ENCODE measurements at regions not wholly inside any gene's neighbourhood (a gene's known extent, or its start where the extent isn't known, plus 50 kb on each side); places are given as distances from the start of the nearest gene placed in this dataset.

DNA sequence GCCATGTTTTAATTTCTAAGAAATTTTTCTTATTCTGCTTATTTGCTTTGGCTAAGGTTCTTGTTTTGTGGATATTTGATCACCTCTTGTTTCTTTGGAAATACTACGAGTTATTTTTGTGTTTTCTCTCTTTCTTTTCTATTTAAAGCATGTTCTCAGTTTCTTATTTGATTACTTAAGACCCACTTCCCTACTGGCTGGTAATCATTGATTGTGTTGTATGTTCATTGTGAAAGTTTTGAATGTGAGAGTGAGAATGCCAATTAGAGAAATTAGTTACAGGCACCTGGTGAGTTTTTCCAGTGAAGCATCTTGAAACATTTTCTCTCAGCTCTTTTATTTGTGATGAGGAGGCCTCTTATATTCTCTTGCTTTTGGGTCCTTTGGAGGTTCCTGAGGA, 226.7 kb upstream of the MC4R start:
- H3K23ac ChIP-seq (ENCODE audit: insufficient read length, low read depth, low read length), result no peak overlapping the region
- H3K4me3 Mint-ChIP-seq, result no peak overlapping the region
- H3K9me3 ChIP-seq (ENCODE audit: control insufficient read depth, low read depth, low read length), result no peaks in the 10 kb centered on the region
- H3K79me2 ChIP-seq (ENCODE audit: insufficient read depth, low read length), result no peaks in the 10 kb centered on the region
- no peak overlapping the region for H3K4me2 ChIP-seq (ENCODE audit: insufficient read depth, insufficient read length, low read length)
- TF ChIP-seq, protein P1, sequence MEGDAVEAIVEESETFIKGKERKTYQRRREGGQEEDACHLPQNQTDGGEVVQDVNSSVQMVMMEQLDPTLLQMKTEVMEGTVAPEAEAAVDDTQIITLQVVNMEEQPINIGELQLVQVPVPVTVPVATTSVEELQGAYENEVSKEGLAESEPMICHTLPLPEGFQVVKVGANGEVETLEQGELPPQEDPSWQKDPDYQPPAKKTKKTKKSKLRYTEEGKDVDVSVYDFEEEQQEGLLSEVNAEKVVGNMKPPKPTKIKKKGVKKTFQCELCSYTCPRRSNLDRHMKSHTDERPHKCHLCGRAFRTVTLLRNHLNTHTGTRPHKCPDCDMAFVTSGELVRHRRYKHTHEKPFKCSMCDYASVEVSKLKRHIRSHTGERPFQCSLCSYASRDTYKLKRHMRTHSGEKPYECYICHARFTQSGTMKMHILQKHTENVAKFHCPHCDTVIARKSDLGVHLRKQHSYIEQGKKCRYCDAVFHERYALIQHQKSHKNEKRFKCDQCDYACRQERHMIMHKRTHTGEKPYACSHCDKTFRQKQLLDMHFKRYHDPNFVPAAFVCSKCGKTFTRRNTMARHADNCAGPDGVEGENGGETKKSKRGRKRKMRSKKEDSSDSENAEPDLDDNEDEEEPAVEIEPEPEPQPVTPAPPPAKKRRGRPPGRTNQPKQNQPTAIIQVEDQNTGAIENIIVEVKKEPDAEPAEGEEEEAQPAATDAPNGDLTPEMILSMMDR (conservative IDR thresholded peaks at IDR 0.05), result no peak
- H3K9ac ChIP-seq (ENCODE audit: extremely low read depth, insufficient read length, low read length), result no peak overlapping the region
- no peak overlapping the region for H2BK12ac ChIP-seq (ENCODE audit: insufficient read length, low read depth, low read length)
- no peaks in the 10 kb centered on the region for H4K20me1 ChIP-seq (ENCODE audit: control insufficient read depth, insufficient read depth, insufficient read length)
- H2BK15ac ChIP-seq (ENCODE audit: low read depth, low read length), result no peak overlapping the region
- no peak overlapping the region for H2AFZ ChIP-seq (ENCODE audit: low read length)
- H3K4ac ChIP-seq (ENCODE audit: low read depth, low read length), result no peak overlapping the region
- H3K56ac ChIP-seq (ENCODE audit: insufficient read length, low read depth, low read length), result no peak overlapping the region
- no peak for DNase-seq
- H3K4me1 Mint-ChIP-seq, result no peaks in the 10 kb centered on the region
- no peak overlapping the region for H2AK5ac ChIP-seq (ENCODE audit: insufficient read length, low read length)
- no peak overlapping the region for H4K8ac ChIP-seq (replicated peaks; ENCODE audit: insufficient read length, low read depth, low read length)
- H3K36me3 Mint-ChIP-seq (ENCODE audit: insufficient read depth in 1 of 3, low read depth in 3 of 3), result no peaks in the 10 kb centered on the region
- H4K5ac ChIP-seq (ENCODE audit: insufficient read length, low read depth, low read length), result no peak overlapping the region
- no peaks in the 10 kb centered on the region for H3K27me3 ChIP-seq (ENCODE audit: insufficient read depth, low read length)
- no peak overlapping the region for H3K27ac Mint-ChIP-seq
- H3T11ph ChIP-seq (ENCODE audit: low read length), result no peak overlapping the region
- H2BK5ac ChIP-seq (ENCODE audit: insufficient read length, low read length), result no peak overlapping the region
- no peak overlapping the region for H3K18ac ChIP-seq (ENCODE audit: insufficient read length, low read depth, low read length)
- H3K9me3 Mint-ChIP-seq, result no peaks in the 10 kb centered on the region
- H2BK20ac ChIP-seq (ENCODE audit: low read depth, low read length, poor library complexity, severe bottlenecking), result no peak overlapping the region
- no peak overlapping the region for H4K91ac ChIP-seq (ENCODE audit: insufficient read length, low read depth, low read length)
- H3K23me2 ChIP-seq (ENCODE audit: insufficient read length, low read depth, low read length, poor library complexity, severe bottlenecking), result no peaks in the 10 kb centered on the region
- H2BK120ac ChIP-seq (ENCODE audit: low read depth, low read length, poor library complexity, severe bottlenecking), result no peak overlapping the region
- no peak overlapping the region for H3K14ac ChIP-seq (ENCODE audit: insufficient read depth, low read length)
- no peaks in the 10 kb centered on the region for H3K79me1 ChIP-seq (ENCODE audit: insufficient read depth, low read depth, low read length, poor library complexity, severe bottlenecking)
- H3K27ac ChIP-seq (ENCODE audit: insufficient read length, low read depth, low read length), result no peak overlapping the region
- no peaks in the 10 kb centered on the region for H3K27me3 Mint-ChIP-seq (ENCODE audit: low read depth)
- no CpG with 5 or more reads among the region's 1 CpG for WGBS (ENCODE audit: extremely low coverage, insufficient read length, low lambda C conversion rate)
- no peaks in the 10 kb centered on the region for H3K4me1 ChIP-seq (ENCODE audit: insufficient read depth, low read length)
